ENCODE measurements at regions not wholly inside any gene's neighbourhood (a gene's known extent, or its start where the extent isn't known, plus 50 kb on each side); places are given as distances from the start of the nearest gene placed in this dataset.

DNA sequence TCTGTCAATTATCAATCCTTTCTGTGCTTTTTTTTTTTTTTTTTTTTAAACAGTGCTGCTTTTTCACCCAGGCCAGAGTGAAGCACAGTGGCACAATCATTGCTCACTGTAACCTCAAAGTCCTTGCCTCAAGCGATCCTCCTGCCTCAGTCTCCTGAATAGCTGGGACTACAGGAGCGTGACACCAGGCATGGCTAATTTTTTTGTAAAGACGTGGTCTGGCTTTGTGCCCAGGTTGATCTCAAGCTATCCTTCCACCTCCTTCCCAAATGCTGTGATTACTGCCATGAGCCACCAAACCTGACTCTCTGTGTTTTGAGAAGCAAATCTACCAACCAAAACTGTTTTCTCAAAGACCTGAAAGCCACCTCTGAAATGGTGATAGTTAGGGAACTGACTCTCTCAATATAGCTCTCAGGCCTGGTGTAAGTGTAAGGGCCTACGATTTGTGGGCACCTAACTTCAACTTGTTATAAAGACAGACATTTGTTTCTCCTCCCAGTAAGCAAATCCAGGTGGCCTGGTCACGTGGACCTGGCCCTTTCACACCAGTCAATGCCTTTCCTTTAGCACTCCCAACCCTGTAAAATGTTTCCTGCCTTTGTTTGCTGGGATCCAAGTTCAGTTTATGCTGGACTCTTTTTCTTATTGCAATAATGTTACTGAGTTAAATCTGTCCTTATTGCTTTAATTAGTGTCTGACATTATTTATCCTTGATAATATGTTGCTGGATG is 2015.9 kb downstream of the PCDH7 start:
- no peak overlapping the region for H3K4me3 ChIP-seq (ENCODE audit: low read length in 2 of 2)
- H3K4me1 Mint-ChIP-seq: no peaks in the 10 kb centered on the region

GRCh38 chr4:32744211-32744610 is 2024.0 kb downstream of the PCDH7 start:
- Mint-ChIP-seq H3K4me1 (no peaks in the 10 kb centered on the region), H3K27ac (no peak overlapping the region), H3K27me3 (no peaks in the 10 kb centered on the region), H3K9me3 (peaks cover 0 to 13% (median 2%) of the 10 kb centered on the region in 8 donors), H3K36me3 (no peaks in the 10 kb centered on the region), H3K4me3 (no peak overlapping the region)
- Histone ChIP-seq H3K4me3 (ENCODE audit: low read length in 2 of 2) (no peak overlapping the region), H3K27ac (ENCODE audit: low read depth, low read length) (no peak overlapping the region), H3K9me3 (ENCODE audit: control insufficient read depth in 1 of 2, low read length in 2 of 2) (no peaks in the 10 kb centered on the region), H3K27me3 (ENCODE audit: insufficient read depth, low read length) (no peaks in the 10 kb centered on the region), H3K36me3 (ENCODE audit: insufficient read depth, low read length) (no peaks in the 10 kb centered on the region), H3K4me1 (ENCODE audit: insufficient read depth, low read length) (no peaks in the 10 kb centered on the region)
- intact Hi-C loops (cut with micrococcal nuclease): no loop called here
- no peak for DNase-seq
- CTCF ChIA-PET (ENCODE audit: partially characterized antibody): no interaction called here
- POLR2A ChIA-PET (ENCODE audit: partially characterized antibody): no interaction called here

More for the DNA sequence above, 2015.9 kb downstream of the PCDH7 start:
- Histone ChIP-seq H3K4me1 (ENCODE audit: insufficient read depth, low read length) (no peaks in the 10 kb centered on the region), H3K27me3 (ENCODE audit: insufficient read depth, low read length) (no peaks in the 10 kb centered on the region), H3K36me3 (ENCODE audit: insufficient read depth, low read length) (no peaks in the 10 kb centered on the region), H3K27ac (ENCODE audit: low read depth, low read length) (no peak overlapping the region), H3K9me3 (ENCODE audit: control insufficient read depth in 1 of 2, low read length in 2 of 2) (peaks cover 0 to 3% of the 10 kb centered on the region in 2 donors)
- Mint-ChIP-seq H3K27me3 (no peaks in the 10 kb centered on the region), H3K4me3 (no peak overlapping the region), H3K27ac (no peak overlapping the region), H3K36me3 (no peaks in the 10 kb centered on the region), H3K9me3 (peaks cover 0 to 8% (median 4%) of the 10 kb centered on the region in 8 donors)
- ChIA-PET CTCF (ENCODE audit: partially characterized antibody) (no interaction called here), POLR2A (ENCODE audit: partially characterized antibody) (no interaction called here)
- intact Hi-C loops (cut with micrococcal nuclease): no loop called here
- DNase-seq: no peak

- Histone ChIP-seq H3K27ac (ENCODE audit: low read depth, low read length) (no peak overlapping the region), H3K4me1 (ENCODE audit: insufficient read depth, low read length) (no peaks in the 10 kb centered on the region), H3K4me3 (ENCODE audit: low read length in 2 of 2) (no peak overlapping the region), H3K36me3 (ENCODE audit: insufficient read depth, low read length) (no peaks in the 10 kb centered on the region), H3K9me3 (ENCODE audit: control insufficient read depth in 1 of 2, low read length in 2 of 2) (no peaks in the 10 kb centered on the region), H3K27me3 (ENCODE audit: insufficient read depth, low read length) (no peaks in the 10 kb centered on the region)
- ChIA-PET CTCF (ENCODE audit: partially characterized antibody) (no interaction called here), POLR2A (ENCODE audit: partially characterized antibody) (no interaction called here)
- no peaks in the 10 kb centered on the region for H3K36me3 Mint-ChIP-seq
- H3K9me3 Mint-ChIP-seq: peaks cover 0 to 13% (median 2%) of the 10 kb centered on the region in 8 donors
- DNase-seq: no peak
- intact Hi-C loops (cut with micrococcal nuclease): no loop called here
- H3K4me3 Mint-ChIP-seq: no peak overlapping the region
- no peak overlapping the region for H3K27ac Mint-ChIP-seq
- no peaks in the 10 kb centered on the region for H3K4me1 Mint-ChIP-seq
- H3K27me3 Mint-ChIP-seq: no peaks in the 10 kb centered on the region
These were observed 2025.2 kb downstream of the PCDH7 start for GRCh38 chr4:32745351-32745750.

- Mint-ChIP-seq H3K36me3 (no peaks in the 10 kb centered on the region), H3K9me3 (peaks cover 0 to 8% (median 3%) of the 10 kb centered on the region in 8 donors), H3K4me3 (no peak overlapping the region), H3K27ac (no peak overlapping the region), H3K4me1 (no peaks in the 10 kb centered on the region), H3K27me3 (no peaks in the 10 kb centered on the region)
- CTCF ChIA-PET (ENCODE audit: partially characterized antibody): no interaction called here
- peak in 1 of 5 donors; percentile 17 for DNase-seq
- no peaks in the 10 kb centered on the region for H3K36me3 ChIP-seq (ENCODE audit: insufficient read depth, low read length)
- POLR2A ChIA-PET (ENCODE audit: partially characterized antibody): no interaction called here
- H3K4me3 ChIP-seq (ENCODE audit: low read length in 2 of 2): no peak overlapping the region
- H3K27me3 ChIP-seq (ENCODE audit: insufficient read depth, low read length): no peaks in the 10 kb centered on the region
- H3K9me3 ChIP-seq (ENCODE audit: control insufficient read depth in 1 of 2, low read length in 2 of 2): no peaks in the 10 kb centered on the region
- intact Hi-C loops (cut with micrococcal nuclease): no loop called here
- no peaks in the 10 kb centered on the region for H3K4me1 ChIP-seq (ENCODE audit: insufficient read depth, low read length)
- no peak overlapping the region for H3K27ac ChIP-seq (ENCODE audit: low read depth, low read length)
These were observed 2027.9 kb downstream of the PCDH7 start for GRCh38 chr4:32748061-32748460.

DNA sequence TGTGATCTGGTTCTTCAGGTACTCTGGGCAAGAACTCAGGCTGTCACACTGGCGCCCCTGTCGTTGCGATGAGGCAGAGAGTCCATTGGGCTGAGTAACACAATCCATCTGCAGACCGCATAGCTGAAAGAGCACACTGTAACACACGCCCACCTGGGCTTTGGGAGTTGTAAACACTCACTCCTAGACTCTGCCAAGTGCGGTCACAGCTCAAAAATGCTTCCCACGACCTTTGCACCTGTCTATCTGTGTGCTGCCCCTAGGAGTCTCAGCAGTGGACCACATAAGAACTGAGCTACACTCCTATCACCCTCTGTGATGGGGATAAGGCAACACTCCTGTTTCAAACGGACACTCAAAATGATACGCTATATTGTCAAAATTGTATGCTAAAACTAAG is 2028.3 kb downstream of the PCDH7 start:
- no peak overlapping the region for H3K27ac Mint-ChIP-seq
- no peaks in the 10 kb centered on the region for H3K36me3 Mint-ChIP-seq
- H3K27me3 Mint-ChIP-seq: no peaks in the 10 kb centered on the region
- no peak for DNase-seq
- no peaks in the 10 kb centered on the region for H3K4me1 Mint-ChIP-seq
- intact Hi-C loops (cut with micrococcal nuclease): no loop called here
- no peak overlapping the region for H3K4me3 ChIP-seq (ENCODE audit: low read length in 2 of 2)
- no peaks in the 10 kb centered on the region for H3K36me3 ChIP-seq (ENCODE audit: insufficient read depth, low read length)
- ChIA-PET CTCF (ENCODE audit: partially characterized antibody) (no interaction called here), POLR2A (ENCODE audit: partially characterized antibody) (no interaction called here)
- no peaks in the 10 kb centered on the region for H3K27me3 ChIP-seq (ENCODE audit: insufficient read depth, low read length)
- no peak overlapping the region for H3K4me3 Mint-ChIP-seq
- H3K27ac ChIP-seq (ENCODE audit: low read depth, low read length): no peak overlapping the region
- H3K9me3 Mint-ChIP-seq: peaks cover 0 to 8% (median 3%) of the 10 kb centered on the region in 8 donors
- H3K9me3 ChIP-seq (ENCODE audit: control insufficient read depth in 1 of 2, low read length in 2 of 2): no peaks in the 10 kb centered on the region
- no peaks in the 10 kb centered on the region for H3K4me1 ChIP-seq (ENCODE audit: insufficient read depth, low read length)

- Mint-ChIP-seq H3K27me3 (no peaks in the 10 kb centered on the region), H3K4me1 (no peaks in the 10 kb centered on the region), H3K4me3 (no peak overlapping the region), H3K9me3 (peaks cover 3 to 21% (median 11%) of the 10 kb centered on the region in 8 donors), H3K27ac (no peak overlapping the region), H3K36me3 (no peaks in the 10 kb centered on the region)
- intact Hi-C loops (cut with micrococcal nuclease): no loop called here
- ChIA-PET POLR2A (ENCODE audit: partially characterized antibody) (no interaction called here), CTCF (ENCODE audit: partially characterized antibody) (no interaction called here)
- no peak for DNase-seq
- Histone ChIP-seq H3K4me1 (ENCODE audit: insufficient read depth, low read length) (no peaks in the 10 kb centered on the region), H3K4me3 (ENCODE audit: low read length in 2 of 2) (no peak overlapping the region), H3K27ac (ENCODE audit: low read depth, low read length) (no peak overlapping the region), H3K27me3 (ENCODE audit: insufficient read depth, low read length) (no peaks in the 10 kb centered on the region), H3K9me3 (ENCODE audit: control insufficient read depth in 1 of 2, low read length in 2 of 2) (no peaks in the 10 kb centered on the region), H3K36me3 (ENCODE audit: insufficient read depth, low read length) (no peaks in the 10 kb centered on the region)
These were observed 2032.8 kb downstream of the PCDH7 start for GRCh38 chr4:32752962-32753361.

DNA sequence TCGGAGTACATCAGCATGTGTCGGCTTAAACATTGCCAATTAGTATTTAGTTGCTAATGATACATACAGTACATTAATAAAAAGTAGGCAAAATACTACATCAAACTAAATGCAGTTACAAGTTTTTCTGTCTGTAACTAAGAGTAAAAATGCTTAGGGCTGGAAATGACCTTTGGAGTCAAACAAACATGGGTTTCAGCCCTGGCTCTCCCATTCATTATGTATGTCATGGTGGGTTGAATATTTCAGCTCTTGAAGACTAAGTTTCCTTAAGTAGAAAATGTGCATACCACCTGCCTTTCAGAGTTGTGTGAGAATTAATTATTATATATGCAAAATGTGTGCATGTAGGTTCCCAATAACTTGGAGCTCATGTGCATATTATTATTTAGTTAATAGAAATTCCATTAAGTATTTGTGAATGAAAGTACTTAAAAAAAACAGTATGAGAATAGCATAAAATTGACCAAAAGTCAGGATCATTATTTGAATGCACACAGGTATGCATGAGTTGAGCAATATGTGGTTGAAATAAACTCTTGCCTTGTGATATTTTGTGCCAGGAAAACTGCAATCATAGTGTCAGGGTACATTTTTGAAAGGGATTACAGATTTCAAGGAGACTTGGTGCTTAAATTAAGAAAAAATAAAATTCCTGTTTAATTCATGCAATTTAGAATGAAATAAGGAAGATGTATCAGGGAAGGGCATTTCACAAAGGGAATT is 2048.7 kb downstream of the PCDH7 start:
- H3K4me3 Mint-ChIP-seq: no peak overlapping the region
- H3K27me3 Mint-ChIP-seq: no peaks in the 10 kb centered on the region
- no peak overlapping the region for H3K27ac ChIP-seq (ENCODE audit: low read depth, low read length)
- DNase-seq: no peak
- no peak overlapping the region for H3K27ac Mint-ChIP-seq
- H3K27me3 ChIP-seq (ENCODE audit: insufficient read depth, low read length): no peaks in the 10 kb centered on the region
- H3K4me1 Mint-ChIP-seq: no peaks in the 10 kb centered on the region
- H3K9me3 Mint-ChIP-seq: peaks cover 0 to 12% (median 4%) of the 10 kb centered on the region in 8 donors
- H3K36me3 ChIP-seq (ENCODE audit: insufficient read depth, low read length): no peaks in the 10 kb centered on the region
- H3K4me3 ChIP-seq (ENCODE audit: low read length in 2 of 2): no peak overlapping the region
- no peaks in the 10 kb centered on the region for H3K4me1 ChIP-seq (ENCODE audit: insufficient read depth, low read length)
- no peaks in the 10 kb centered on the region for H3K36me3 Mint-ChIP-seq
- intact Hi-C loops (cut with micrococcal nuclease): no loop called here
- POLR2A ChIA-PET (ENCODE audit: partially characterized antibody): no interaction called here
- CTCF ChIA-PET (ENCODE audit: partially characterized antibody): no interaction called here
- H3K9me3 ChIP-seq (ENCODE audit: control insufficient read depth in 1 of 2, low read length in 2 of 2): no peaks in the 10 kb centered on the region
